ENCODE measurements at regions not wholly inside any gene's neighbourhood (a gene's known extent, or its start where the extent isn't known, plus 50 kb on each side); places are given as distances from the start of the nearest gene placed in this dataset.

- TF ChIP-seq CTCF (IDR thresholded peaks at IDR 0.05) (no peak), SIN3A (IDR thresholded peaks at IDR 0.05; ENCODE audit: borderline replicate concordance, insufficient read depth, low read depth, low read length) (no peak), POLR2AphosphoS5 (IDR thresholded peaks at IDR 0.05; ENCODE audit: low read depth, low read length) (no peak), REST (IDR thresholded peaks at IDR 0.05; ENCODE audit: insufficient read depth in 1 of 2, low read depth in 2 of 2, low read length in 1 of 2) (no peak)
Observed at GRCh38 chr11:111101881-111102280, 143.6 kb upstream of the POU2AF2 start.
